ENCODE measurements at regions not wholly inside any gene's neighbourhood (a gene's known extent, or its start where the extent isn't known, plus 50 kb on each side); places are given as distances from the start of the nearest gene placed in this dataset.

DNA sequence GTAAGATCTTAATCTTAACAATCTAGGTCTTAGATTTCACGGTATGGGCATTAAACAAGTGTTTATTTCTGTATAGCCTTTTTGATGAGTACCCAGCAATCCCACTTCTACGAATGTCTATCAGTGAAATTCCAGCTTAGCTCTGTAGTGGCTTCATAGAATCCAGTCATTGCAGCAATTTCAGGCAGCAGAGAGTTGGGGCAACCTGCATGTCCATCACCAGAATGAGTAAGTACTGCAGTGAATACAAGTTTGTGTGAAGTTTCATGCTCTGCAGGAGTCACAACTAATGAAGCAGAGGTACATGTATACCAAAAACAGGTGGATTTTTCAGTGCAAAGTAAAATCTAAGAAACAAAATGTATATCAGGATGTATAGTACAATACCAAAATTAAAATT is 151.7 kb downstream of the OR2B2 start:
- intact Hi-C loops (cut with DNase I): no loop called here
- 65 to 77% methylated on average over 2 of the region's 2 CpGs for WGBS, 2 donors
- H3K27me3 ChIP-seq: peaks cover 6 to 90% (median 81%) of the 10 kb centered on the region in 7 donors

DNA sequence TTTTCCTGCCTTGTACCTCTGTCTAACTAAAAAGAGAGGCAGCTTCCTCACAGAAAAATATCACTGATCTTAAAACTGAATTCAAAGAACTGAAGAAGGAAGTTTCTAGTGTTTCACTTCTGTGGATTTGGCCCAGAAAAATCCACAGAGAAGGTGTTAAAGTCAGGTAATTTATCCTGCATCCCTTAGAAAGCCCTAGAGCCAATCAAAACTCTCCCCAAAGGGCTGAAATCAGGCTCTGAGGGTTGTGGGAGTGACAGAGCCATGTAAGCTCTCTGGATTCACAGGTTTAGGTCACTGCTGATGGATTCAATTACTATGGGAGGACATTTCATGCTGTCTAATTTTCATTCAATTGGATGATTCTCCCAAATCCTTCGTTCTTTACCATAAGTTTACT is 152.3 kb downstream of the OR2B2 start:
- intact Hi-C loops (cut with DNase I): loop anchor here in 4 of 10 donors (10.0 kb wide), 3 partner anchors 245 to 585 kb away; no protein-coding TSS in a partner anchor
- Histone ChIP-seq H3K36me3 (no peaks in the 10 kb centered on the region), H3K27ac (no peak overlapping the region), H3K9me3 (no peaks in the 10 kb centered on the region), H3K4me1 (peaks cover 0 to 11% (median 0%) of the 10 kb centered on the region in 9 donors), H3K4me3 (no peak overlapping the region), H3K27me3 (peaks cover 6 to 86% (median 81%) of the 10 kb centered on the region in 7 donors)
- TF ChIP-seq, protein P1, sequence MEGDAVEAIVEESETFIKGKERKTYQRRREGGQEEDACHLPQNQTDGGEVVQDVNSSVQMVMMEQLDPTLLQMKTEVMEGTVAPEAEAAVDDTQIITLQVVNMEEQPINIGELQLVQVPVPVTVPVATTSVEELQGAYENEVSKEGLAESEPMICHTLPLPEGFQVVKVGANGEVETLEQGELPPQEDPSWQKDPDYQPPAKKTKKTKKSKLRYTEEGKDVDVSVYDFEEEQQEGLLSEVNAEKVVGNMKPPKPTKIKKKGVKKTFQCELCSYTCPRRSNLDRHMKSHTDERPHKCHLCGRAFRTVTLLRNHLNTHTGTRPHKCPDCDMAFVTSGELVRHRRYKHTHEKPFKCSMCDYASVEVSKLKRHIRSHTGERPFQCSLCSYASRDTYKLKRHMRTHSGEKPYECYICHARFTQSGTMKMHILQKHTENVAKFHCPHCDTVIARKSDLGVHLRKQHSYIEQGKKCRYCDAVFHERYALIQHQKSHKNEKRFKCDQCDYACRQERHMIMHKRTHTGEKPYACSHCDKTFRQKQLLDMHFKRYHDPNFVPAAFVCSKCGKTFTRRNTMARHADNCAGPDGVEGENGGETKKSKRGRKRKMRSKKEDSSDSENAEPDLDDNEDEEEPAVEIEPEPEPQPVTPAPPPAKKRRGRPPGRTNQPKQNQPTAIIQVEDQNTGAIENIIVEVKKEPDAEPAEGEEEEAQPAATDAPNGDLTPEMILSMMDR (IDR thresholded peaks at IDR 0.05): no peak
- DNase-seq (no peak), ATAC-seq (no peak)
- WGBS, 2 donors: 70 to 86% methylated on average over 1 of the region's 1 CpG

More for the DNA sequence above, 151.7 kb downstream of the OR2B2 start:
- Histone ChIP-seq H3K27ac (no peak overlapping the region), H3K36me3 (no peaks in the 10 kb centered on the region), H3K4me3 (no peak overlapping the region), H3K9me3 (no peaks in the 10 kb centered on the region), H3K4me1 (peaks cover 0 to 11% (median 0%) of the 10 kb centered on the region in 9 donors)
- no peak for DNase-seq
- no peak for ATAC-seq
- TF ChIP-seq, protein P1 (IDR thresholded peaks at IDR 0.05): no peak

DNA sequence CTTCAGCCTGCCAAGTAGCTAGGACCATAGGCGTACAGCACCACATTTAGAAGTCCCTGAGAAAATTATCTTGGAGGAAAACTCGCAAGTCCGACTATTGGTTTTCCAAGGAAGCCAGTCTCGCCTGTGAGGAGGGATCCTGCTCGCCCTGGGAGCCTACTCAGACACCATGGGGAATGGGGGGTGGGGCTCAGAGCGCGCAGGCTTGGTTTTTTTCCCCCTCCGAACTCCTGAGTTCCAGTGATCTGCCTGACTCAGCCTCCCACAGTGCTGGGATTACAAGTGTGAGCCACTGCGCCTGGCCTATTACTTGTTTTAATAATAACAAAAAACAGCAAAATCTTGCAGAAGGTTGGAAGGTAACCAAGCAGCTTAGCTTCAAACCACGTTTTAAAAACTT is 153.7 kb downstream of the OR2B2 start:
- Histone ChIP-seq H3K27ac (no peak overlapping the region), H3K4me1 (peaks cover 0 to 23% (median 5%) of the 10 kb centered on the region in 9 donors), H3K36me3 (no peaks in the 10 kb centered on the region), H3K9me3 (no peaks in the 10 kb centered on the region), H3K27me3 (peaks cover 6 to 76% (median 71%) of the 10 kb centered on the region in 7 donors), H3K4me3 (no peak overlapping the region)
- ATAC-seq (no peak), DNase-seq (no peak)
- intact Hi-C loops (cut with DNase I): loop anchor here in 4 of 10 donors (10.0 kb wide), 3 partner anchors 244 to 584 kb away; no protein-coding TSS in a partner anchor
- 72 to 83% methylated on average over 10 of the region's 10 CpGs for WGBS, 2 donors
- TF ChIP-seq, protein P1 (IDR thresholded peaks at IDR 0.05): no peak

DNA sequence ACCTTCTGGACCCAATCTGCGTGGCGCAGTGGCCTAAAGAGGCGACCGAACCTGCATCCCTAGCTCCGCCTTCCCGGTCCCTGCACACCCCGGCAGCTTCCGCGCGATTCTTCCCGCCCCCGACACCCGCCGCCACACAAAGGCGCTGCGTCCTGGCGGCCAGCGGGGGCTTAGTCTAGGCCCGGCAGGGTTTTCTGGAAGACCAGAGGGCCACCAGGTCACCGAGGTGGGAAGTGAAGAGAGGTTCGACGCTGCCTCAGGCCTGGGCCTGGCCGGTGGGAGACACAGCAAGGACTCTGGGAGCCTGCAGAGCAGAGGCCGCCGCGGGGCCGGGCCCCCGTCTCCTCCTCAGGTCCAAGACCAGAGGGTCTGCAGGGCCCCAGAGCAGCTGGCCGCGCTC is 154.9 kb downstream of the OR2B2 start:
- peaks cover 6 to 65% (median 60%) of the 10 kb centered on the region in 7 donors for H3K27me3 ChIP-seq
- H3K4me1 ChIP-seq: peaks cover 0 to 23% (median 5%) of the 10 kb centered on the region in 9 donors
- intact Hi-C loops (cut with DNase I): loop anchor here in 4 of 10 donors (10.0 kb wide), 3 partner anchors 243 to 583 kb away; no protein-coding TSS in a partner anchor
- H3K4me3 ChIP-seq: peak overlapping the region in 6 of 10 donors; percentile 25 to 56 (median 36)
- H3K9me3 ChIP-seq: no peaks in the 10 kb centered on the region
- H3K27ac ChIP-seq: peak overlapping the region in 1 of 10 donors; percentile 69
- ATAC-seq (no peak), DNase-seq (peak in 1 of 2 donors; percentile 34)
- no peaks in the 10 kb centered on the region for H3K36me3 ChIP-seq
- WGBS, 2 donors: 10 to 12% methylated on average over 30 of the region's 30 CpGs
- TF ChIP-seq, protein P1 (IDR thresholded peaks at IDR 0.05): no peak

All from heart right ventricle (tissue), 16 donors.